Ishikawa (cell line): ENCODE measurements at regions not wholly inside any gene's neighbourhood (a gene's known extent, or its start where the extent isn't known, plus 50 kb on each side); places are given as distances from the start of the nearest gene placed in this dataset.

ENCODE experiments used
- CEBPB ChIP-seq: IDR thresholded peaks from 2 replicates; pipeline ENCODE4 v1.6.1; 2012
- EGR1 ChIP-seq: IDR thresholded peaks from 2 replicates; pipeline ENCODE4 v1.6.1; 2012
- FOXM1 ChIP-seq: IDR thresholded peaks from 2 replicates; pipeline ENCODE4 v1.6.1; 2012; ENCODE audit warnings: low read depth, borderline replicate concordance
- TCF12 ChIP-seq: IDR thresholded peaks from 2 replicates; pipeline ENCODE4 v1.6.1; 2012; ENCODE audit warnings: low read depth
- TF ChIP-seq, protein P1 (sequence below): IDR thresholded peaks from 2 replicates; pipeline ENCODE4 v1.6.1; 2012

DNA sequence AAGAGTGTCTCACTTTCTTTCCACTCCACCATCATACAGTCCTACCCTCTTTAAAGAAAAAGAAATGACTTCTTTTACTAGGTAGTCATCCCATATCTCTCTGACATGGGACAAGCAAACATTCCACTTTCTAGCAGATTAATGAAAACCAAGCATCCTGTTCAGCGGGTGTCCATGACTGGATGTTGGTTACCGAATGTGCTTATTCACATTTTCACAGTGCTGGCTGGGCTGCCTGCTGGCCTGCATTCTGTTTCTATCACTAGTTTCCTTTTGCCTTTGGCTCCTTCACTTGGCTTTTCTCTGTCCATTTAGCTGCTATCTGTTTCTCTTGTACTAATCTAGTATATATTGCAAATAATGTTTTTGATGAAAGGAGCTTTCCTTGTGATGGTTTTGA is 598.4 kb downstream of the RWDD3 start:
- TF ChIP-seq CEBPB, result no peak
- no peak for TF ChIP-seq EGR1
- TF ChIP-seq FOXM1, result no peak
- TF ChIP-seq, protein P1, sequence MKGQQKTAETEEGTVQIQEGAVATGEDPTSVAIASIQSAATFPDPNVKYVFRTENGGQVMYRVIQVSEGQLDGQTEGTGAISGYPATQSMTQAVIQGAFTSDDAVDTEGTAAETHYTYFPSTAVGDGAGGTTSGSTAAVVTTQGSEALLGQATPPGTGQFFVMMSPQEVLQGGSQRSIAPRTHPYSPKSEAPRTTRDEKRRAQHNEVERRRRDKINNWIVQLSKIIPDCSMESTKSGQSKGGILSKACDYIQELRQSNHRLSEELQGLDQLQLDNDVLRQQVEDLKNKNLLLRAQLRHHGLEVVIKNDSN, result no peak
- no peak for TF ChIP-seq TCF12
